A204.1 (cell line): ENCODE measurements at regions not wholly inside any gene's neighbourhood (a gene's known extent, or its start where the extent isn't known, plus 50 kb on each side); places are given as distances from the start of the nearest gene placed in this dataset.

ENCODE experiments used
- FAIRE-seq: peaks from 2 replicates; lab custom pipeline; 2012; peaks lifted over from hg19 to GRCh38; lab: Jason Lieb, UNC

- no peak for FAIRE-seq
These were observed 53.8 kb upstream of the ASB18 start for GRCh38 chr2:236317938-236318396.

- no peak for FAIRE-seq
These were observed 54.2 kb upstream of the ASB18 start for GRCh38 chr2:236318401-236318800.

- FAIRE-seq = no peak
These were observed 54.8 kb upstream of the ASB18 start for GRCh38 chr2:236319036-236319435.

GRCh38 chr2:236321415-236321814 lies 57.2 kb upstream of the ASB18 start:
- no peak for FAIRE-seq

- FAIRE-seq = no peak
These were observed 69.4 kb upstream of the ASB18 start for GRCh38 chr2:236333417-236334121.

GRCh38 chr2:236334122-236334876 lies 70.1 kb upstream of the ASB18 start:
- no peak for FAIRE-seq

GRCh38 chr2:236335696-236336574 lies 71.7 kb upstream of the ASB18 start:
- no peak for FAIRE-seq

- no peak for FAIRE-seq
These were observed 72.6 kb upstream of the ASB18 start for GRCh38 chr2:236336575-236337464.

GRCh38 chr2:236337465-236338325 lies 73.5 kb upstream of the ASB18 start:
- FAIRE-seq = no peak

- FAIRE-seq = no peak
These were observed 74.4 kb upstream of the ASB18 start for GRCh38 chr2:236338495-236339184.

GRCh38 chr2:236340251-236340650 lies 76.0 kb upstream of the ASB18 start:
- FAIRE-seq = no peak

GRCh38 chr2:236341067-236341466 lies 76.9 kb upstream of the ASB18 start:
- FAIRE-seq = no peak

- no peak for FAIRE-seq
These were observed 77.5 kb upstream of the ASB18 start for GRCh38 chr2:236341721-236342120.

- FAIRE-seq = no peak
These were observed 78.3 kb upstream of the ASB18 start for GRCh38 chr2:236342507-236342906.

GRCh38 chr2:236342951-236343350 lies 78.7 kb upstream of the ASB18 start:
- no peak for FAIRE-seq

- peak; percentile 88 for FAIRE-seq
These were observed 79.4 kb upstream of the ASB18 start for GRCh38 chr2:236343400-236344161.

GRCh38 chr2:236344446-236344845 lies 80.2 kb upstream of the ASB18 start:
- no peak for FAIRE-seq

GRCh38 chr2:236345081-236345714 lies 81.0 kb upstream of the ASB18 start:
- no peak for FAIRE-seq

GRCh38 chr2:236346366-236346765 lies 82.2 kb upstream of the ASB18 start:
- no peak for FAIRE-seq
